ENCODE measurements at regions not wholly inside any gene's neighbourhood (a gene's known extent, or its start where the extent isn't known, plus 50 kb on each side); places are given as distances from the start of the nearest gene placed in this dataset.
"Not testable (repeated sequence)": the region's sequence is repeated elsewhere in the genome, so short reads cannot be mapped to it uniquely, and the experiment has no call there.

DNA sequence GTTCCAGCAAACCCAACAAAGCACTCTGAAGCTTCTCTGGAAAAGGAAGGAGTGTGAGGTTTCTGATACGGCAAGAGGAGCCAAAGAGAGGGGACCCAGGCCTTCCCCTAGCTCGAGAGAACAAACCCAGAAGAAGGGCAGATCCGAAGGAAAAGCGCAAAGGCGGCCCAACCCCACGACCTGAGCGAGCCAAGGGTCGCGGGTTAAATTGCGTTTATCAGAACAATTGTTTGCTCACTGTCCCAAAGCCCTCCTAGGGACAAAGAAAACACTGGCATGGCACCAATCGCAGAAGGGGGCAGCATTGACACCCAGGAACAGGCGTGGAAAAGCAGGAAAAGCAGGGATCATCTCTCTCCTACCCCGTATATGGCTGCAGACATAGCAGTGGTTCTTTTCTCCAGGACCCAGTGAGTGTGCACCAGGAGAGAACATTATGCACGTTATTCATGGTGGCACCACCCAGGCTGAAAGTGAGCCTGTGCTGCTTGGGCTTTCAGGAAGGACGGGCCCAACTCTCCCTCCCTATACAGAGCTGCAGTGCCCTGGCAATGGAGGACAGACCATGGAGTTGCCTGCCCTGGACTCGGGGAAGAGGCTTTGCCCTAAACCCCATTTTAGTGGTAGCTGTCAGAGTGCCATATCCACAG lies 167.0 kb downstream of the FAM72C start:
- H3K27me3 ChIP-seq; H3K4me3 ChIP-seq; DNase-seq; H3K4me1 ChIP-seq; intact Hi-C loops (cut with DNase I); H3K27ac ChIP-seq; H3K9me3 ChIP-seq; H3K36me3 ChIP-seq (replicated peaks in 1 of 2; ENCODE audit: insufficient read depth in 1 of 2, low read depth in 2 of 2); ATAC-seq: not testable (repeated sequence)
- WGBS, 2 donors = 17 to 20% methylated on average over 11 of the region's 16 CpGs

DNA sequence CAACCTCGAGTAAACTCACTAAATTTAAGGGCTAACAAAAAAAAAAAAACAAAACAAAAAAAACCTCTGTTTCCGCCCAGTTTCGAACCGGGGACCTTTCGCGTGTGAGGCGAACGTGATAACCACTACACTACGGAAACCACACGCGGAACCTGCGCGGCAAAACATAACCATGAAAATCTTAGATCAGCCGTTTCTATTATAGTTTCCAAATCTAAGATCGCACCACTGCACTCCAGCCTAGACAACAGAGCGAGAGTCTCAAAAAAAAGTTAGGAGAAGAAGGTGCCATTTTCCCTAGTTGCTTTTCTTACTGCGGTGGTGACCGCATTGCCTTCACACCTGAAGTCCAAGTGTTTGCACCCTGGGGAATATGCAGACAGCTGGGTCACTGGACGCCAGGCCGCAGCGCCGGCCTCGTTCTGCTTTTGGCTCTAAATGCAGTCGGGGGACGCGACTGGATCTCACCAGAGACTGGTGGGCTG lies 167.8 kb downstream of the FAM72C start:
- 9 to 10% methylated on average over 16 to 17 of the region's 26 CpGs for WGBS, 2 donors
- H3K27me3 ChIP-seq; H3K36me3 ChIP-seq (replicated peaks in 1 of 2; ENCODE audit: insufficient read depth in 1 of 2, low read depth in 2 of 2); H3K4me3 ChIP-seq; H3K9me3 ChIP-seq; intact Hi-C loops (cut with DNase I); ATAC-seq; H3K4me1 ChIP-seq; DNase-seq; H3K27ac ChIP-seq: not testable (repeated sequence)

DNA sequence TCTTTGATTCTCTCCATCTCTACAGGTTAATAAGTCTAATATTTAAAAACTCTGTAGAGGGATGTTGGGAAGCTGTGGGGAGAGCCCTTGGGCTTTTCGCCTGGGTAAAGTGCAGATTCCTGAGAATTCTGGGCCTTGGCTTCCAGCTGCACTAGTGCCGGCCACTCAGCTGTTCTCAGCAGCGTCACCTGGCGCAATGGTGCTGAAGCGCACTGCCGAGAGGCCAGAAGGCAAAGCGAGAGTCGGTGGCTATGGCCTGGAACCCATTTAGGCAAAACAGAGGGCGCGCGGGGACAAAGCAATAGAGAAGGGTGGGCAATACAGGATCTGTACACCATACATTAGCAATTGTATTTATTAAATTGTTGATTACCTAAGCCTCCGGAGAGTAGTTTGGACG lies 168.7 kb downstream of the FAM72C start:
- not testable (repeated sequence) for H3K4me1 ChIP-seq

DNA sequence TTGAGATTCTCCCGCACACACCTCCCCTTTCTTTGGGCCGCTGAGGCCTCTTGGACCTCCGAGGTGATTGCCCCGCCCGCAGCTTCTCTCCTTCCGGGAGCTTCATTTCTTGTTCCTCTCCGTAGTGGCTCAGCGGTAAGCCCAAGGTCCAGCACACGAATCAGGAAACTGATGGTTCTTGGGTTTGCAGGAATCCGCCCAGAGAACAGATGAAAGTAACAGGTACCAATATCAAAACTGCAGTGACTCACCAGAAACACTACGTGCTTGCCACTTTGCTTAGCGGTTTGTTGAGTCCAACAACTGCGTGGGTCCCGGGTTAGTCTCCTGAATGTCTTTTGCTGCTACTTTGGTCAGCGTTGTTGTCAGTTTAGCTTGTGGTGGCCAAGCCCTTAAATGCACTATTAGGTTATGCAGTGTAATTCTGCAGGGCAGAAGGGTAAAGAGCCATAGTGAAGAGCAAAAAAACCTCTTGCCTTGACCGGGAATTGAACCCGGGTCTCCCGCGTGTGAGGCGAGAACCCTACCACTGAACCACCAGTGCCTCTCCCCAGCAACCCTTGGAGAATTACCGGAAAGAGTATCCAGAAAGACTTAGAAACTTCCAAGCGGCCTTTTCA lies 172.1 kb downstream of the FAM72C start:
- intact Hi-C loops (cut with DNase I); ATAC-seq; H3K27me3 ChIP-seq; DNase-seq; H3K27ac ChIP-seq; H3K36me3 ChIP-seq (replicated peaks in 1 of 2; ENCODE audit: insufficient read depth in 1 of 2, low read depth in 2 of 2); H3K4me1 ChIP-seq; H3K4me3 ChIP-seq; H3K9me3 ChIP-seq: not testable (repeated sequence)
- no CpG with 5 or more reads among the region's 22 CpGs for WGBS, 2 donors

More for the DNA sequence above, 168.7 kb downstream of the FAM72C start:
- H3K27me3 ChIP-seq; H3K36me3 ChIP-seq (replicated peaks in 1 of 2; ENCODE audit: insufficient read depth in 1 of 2, low read depth in 2 of 2); DNase-seq; H3K4me3 ChIP-seq; intact Hi-C loops (cut with DNase I); H3K27ac ChIP-seq; H3K9me3 ChIP-seq: not testable (repeated sequence)
- WGBS, 2 donors = no CpG with 5 or more reads among the region's 13 CpGs
- peak; percentile 68 for ATAC-seq

DNA sequence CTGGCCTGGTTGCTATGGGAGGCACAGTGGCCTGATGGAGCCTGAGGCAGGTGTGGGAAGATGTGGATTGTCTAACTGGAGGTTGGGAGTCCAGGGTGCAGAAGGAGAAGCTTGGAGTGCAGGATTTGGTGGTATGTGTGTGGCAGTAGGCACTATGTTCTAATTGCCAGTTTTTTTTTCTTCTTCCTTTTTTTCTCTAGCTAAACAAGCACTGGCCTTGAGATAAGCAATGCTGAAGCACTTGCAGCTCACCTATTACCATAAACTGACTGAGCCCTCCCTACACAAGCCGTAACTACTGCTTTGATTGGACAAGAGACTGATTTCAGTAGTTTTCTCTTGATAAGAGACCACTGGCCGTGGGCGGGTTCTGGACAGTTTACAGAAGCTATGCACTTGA lies 175.4 kb downstream of the FAM72C start:
- H3K27ac ChIP-seq; H3K4me3 ChIP-seq; intact Hi-C loops (cut with DNase I); H3K4me1 ChIP-seq; H3K27me3 ChIP-seq; H3K9me3 ChIP-seq; H3K36me3 ChIP-seq (replicated peaks in 1 of 2; ENCODE audit: insufficient read depth in 1 of 2, low read depth in 2 of 2); DNase-seq: not testable (repeated sequence)
- WGBS, 2 donors = no CpG with 5 or more reads among the region's 3 CpGs
- ATAC-seq = peak; percentile 64

DNA sequence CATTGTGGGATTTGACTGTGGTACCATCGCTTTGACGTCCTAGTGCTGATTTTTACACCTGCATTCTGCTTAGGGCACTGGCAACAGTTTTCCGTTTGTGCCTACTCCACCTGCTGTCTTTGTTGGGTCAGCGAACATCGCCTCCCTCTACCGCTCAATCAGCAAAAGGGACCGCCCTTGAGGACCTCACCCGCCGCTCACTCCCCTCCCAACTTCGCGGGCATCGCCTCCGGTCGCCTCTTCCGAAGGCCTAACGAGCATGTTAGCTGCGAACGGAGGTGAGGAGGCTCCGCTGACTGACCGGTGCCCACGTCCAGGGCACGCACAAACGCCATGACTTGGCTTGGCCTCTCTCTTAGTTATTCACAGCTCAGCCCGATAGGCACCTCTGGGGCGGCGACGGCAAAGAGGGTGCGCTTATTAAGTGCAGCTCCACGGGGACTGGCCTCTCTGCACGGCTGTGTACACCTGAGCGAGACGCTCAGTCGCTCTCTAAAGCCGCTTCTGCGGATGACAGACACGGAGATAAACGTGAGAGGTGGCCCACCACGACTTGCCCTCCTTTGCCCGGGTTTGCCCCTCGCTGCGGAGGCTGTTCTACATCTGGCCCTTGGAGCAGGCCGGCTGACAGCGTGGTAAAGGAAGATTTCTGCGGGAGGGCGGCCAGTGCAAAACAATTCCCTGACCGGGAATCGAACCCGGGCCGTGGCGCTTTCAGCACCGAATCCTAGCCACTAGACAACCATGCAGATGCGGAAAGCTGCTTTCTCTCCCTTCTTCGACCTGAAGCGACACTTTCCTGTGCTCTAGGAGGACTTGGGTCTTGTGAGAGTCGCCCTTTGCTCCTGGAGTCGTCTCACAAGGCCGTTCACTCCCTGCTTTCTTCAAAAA lies 179.5 kb downstream of the FAM72C start:
- H3K4me1 ChIP-seq; H3K4me3 ChIP-seq; H3K27me3 ChIP-seq; H3K9me3 ChIP-seq; DNase-seq; intact Hi-C loops (cut with DNase I); H3K27ac ChIP-seq; ATAC-seq; H3K36me3 ChIP-seq (replicated peaks in 1 of 2; ENCODE audit: insufficient read depth in 1 of 2, low read depth in 2 of 2): not testable (repeated sequence)
- no CpG with 5 or more reads among the region's 57 CpGs for WGBS, 2 donors

DNA sequence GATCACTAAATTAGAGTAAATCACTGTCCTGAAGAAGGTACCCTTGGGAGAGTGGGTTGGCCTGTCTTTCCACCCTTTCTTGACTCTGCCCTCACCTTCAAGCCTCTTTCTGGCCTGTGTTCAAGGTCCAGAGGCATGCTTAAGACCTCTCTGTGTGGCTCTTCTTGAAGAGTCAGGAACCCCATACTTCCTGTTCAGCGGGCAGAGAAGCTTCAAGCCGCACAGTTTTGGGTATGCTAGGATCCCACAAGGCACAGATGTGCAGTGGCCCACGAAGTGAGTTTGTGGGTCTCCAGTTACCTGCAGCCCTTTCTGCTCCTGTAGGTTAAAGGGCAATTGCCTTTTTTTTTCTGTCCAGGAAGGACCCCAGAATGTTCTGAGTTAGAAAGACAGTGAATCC lies 185.4 kb downstream of the FAM72C start:
- H3K9me3 ChIP-seq; H3K27ac ChIP-seq; ATAC-seq; H3K4me1 ChIP-seq; DNase-seq; intact Hi-C loops (cut with DNase I); H3K4me3 ChIP-seq; H3K27me3 ChIP-seq; H3K36me3 ChIP-seq (replicated peaks in 1 of 2; ENCODE audit: insufficient read depth in 1 of 2, low read depth in 2 of 2): not testable (repeated sequence)
- WGBS, 2 donors = no CpG with 5 or more reads among the region's 3 CpGs

DNA sequence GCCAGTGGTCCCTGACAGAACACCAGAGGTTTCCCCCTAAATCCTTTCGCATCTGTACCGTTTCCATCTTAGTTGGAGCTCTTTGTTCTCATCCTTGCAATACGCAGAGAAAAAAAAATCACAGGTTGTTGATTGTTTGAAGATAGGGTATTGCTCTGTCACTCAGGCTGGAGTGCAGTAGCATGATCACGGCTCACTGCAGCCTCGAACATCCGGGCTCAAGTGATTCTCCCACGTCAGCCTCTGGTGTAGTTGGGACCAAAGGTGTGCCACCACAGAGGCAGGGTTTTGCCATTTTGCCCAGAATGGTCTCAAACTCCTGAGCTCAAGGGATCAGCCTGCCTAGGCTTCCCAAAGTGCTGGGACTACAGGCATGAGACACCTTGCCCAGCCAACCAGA lies 185.9 kb downstream of the FAM72C start:
- no CpG with 5 or more reads among the region's 7 CpGs for WGBS, 2 donors
- H3K4me1 ChIP-seq; H3K36me3 ChIP-seq (replicated peaks in 1 of 2; ENCODE audit: insufficient read depth in 1 of 2, low read depth in 2 of 2); DNase-seq; H3K27ac ChIP-seq; H3K27me3 ChIP-seq; intact Hi-C loops (cut with DNase I); ATAC-seq; H3K9me3 ChIP-seq; H3K4me3 ChIP-seq: not testable (repeated sequence)

DNA sequence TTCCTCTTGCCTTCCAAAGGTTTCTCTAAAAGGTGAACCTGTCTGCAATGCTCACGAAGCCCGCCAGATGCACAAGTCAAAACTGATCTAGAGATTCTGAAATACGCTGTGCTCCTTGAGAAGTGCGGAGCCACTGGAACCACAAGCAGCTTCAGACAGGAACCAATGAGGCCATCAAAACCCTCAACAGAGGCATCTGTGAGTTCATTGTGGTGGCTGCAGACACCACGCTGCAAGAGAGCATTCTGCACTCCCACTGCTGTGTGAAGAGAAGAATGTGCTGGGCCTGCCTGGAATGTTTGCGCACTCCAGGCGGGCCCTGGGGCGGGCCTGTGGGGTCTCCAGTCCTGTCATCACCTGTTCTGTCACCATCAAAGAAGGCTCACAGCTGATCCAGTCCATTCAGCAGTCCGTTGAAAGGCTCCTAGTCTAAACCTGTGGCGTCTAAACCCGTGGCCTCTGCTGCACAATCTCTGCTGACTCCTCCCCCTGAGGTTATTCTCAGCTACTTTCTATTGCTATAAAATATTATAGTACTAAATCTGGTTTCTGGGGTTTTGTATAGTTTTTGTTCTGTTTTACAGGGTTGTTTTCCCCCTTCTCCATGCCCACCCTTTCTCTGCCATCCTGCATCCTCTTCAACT lies 187.4 kb downstream of the FAM72C start:
- WGBS, 2 donors = no CpG with 5 or more reads among the region's 11 CpGs
- ATAC-seq; DNase-seq; H3K27me3 ChIP-seq; H3K27ac ChIP-seq; intact Hi-C loops (cut with DNase I); H3K4me3 ChIP-seq; H3K36me3 ChIP-seq (replicated peaks in 1 of 2; ENCODE audit: insufficient read depth in 1 of 2, low read depth in 2 of 2); H3K4me1 ChIP-seq; H3K9me3 ChIP-seq: not testable (repeated sequence)

DNA sequence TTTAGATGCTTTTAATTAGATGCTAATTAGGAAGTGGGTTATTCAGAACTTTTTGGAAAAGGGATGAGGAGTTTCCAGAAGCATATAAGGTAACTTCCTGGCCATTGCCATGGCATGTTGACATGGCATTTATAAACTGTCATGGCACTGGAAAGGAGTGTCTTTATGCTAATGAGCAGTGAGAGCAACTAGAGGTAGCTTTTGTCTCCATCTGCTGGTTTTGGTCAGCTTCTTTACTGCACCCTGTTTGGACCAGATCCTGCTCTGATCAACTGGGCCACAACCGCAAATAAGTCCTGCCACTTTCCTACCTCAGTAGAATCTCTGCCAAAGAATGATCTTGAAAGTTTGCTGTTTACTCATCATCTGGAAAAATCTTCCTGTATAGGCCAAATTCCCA lies 193.6 kb downstream of the FAM72C start:
- ATAC-seq; H3K27me3 ChIP-seq; H3K4me1 ChIP-seq; DNase-seq; intact Hi-C loops (cut with DNase I); H3K27ac ChIP-seq; H3K4me3 ChIP-seq; H3K36me3 ChIP-seq (replicated peaks in 1 of 2; ENCODE audit: insufficient read depth in 1 of 2, low read depth in 2 of 2); H3K9me3 ChIP-seq: not testable (repeated sequence)
- no CpG with 5 or more reads among the region's 1 CpG for WGBS, 2 donors

DNA sequence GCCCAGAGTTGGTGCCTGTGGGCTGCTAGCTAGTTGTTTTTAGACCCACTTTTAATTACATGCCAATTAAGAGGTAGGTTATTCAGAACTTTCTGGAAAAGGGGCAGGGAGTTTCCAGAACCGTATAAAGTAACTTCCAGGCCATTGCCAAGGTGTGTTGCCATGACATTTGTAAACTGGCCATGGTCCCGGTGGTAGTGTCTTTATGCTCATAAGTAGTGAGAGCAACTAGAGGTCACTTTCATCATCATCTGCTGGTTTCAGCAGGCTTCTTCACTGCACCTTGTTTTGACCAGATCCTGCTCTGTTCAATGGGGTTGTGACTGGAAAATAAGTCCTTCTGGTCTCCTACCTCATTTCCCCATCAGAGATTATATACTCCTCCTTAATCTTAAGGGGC lies 207.0 kb downstream of the FAM72C start:
- 58 to 63% methylated on average over 2 of the region's 2 CpGs for WGBS, 2 donors
- H3K27ac ChIP-seq; intact Hi-C loops (cut with DNase I): not testable (repeated sequence)

More for the DNA sequence above, 207.0 kb downstream of the FAM72C start:
- H3K4me1 ChIP-seq; H3K9me3 ChIP-seq; DNase-seq; H3K36me3 ChIP-seq (replicated peaks in 1 of 2; ENCODE audit: insufficient read depth in 1 of 2, low read depth in 2 of 2); ATAC-seq; H3K4me3 ChIP-seq; H3K27me3 ChIP-seq: not testable (repeated sequence)

All from body of pancreas (tissue), 4 donors.